ENCODE measurements at regions not wholly inside any gene's neighbourhood (a gene's known extent, or its start where the extent isn't known, plus 50 kb on each side); places are given as distances from the start of the nearest gene placed in this dataset.

DNA sequence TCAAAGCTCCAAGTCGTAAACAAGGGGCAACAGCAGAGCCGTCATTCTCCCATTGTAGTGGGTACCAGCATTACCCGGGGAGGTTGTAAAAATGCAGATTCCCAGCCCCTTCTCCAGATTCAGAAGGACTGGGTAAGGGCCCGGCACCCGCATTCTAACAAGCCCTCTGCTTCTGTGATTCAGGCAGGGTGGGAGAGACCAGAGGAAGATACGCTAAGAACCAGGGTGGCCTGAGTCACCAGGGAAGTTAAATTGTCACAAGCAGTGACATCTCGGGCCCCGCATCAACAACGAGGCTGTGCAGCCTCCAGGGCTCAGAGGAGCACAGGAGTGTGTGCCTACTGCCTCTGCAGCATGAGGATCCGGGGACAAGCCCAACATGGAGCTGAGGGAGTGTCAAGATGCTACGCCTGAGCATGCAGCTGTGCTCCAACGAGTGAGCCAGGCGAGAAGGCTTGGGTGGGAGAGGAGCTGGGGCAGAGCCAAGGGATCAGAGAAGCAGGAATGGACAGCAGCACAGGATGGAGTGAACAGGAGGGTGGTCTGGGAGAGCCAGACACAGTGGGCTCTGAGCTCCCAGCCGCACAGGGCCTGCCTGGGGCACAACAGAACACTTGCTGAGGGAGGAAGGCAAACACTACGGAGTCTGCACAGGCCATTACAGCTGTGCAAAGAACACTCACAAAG lies 68.5 kb downstream of the CPN2 start:
- no peak for DNase-seq

DNA sequence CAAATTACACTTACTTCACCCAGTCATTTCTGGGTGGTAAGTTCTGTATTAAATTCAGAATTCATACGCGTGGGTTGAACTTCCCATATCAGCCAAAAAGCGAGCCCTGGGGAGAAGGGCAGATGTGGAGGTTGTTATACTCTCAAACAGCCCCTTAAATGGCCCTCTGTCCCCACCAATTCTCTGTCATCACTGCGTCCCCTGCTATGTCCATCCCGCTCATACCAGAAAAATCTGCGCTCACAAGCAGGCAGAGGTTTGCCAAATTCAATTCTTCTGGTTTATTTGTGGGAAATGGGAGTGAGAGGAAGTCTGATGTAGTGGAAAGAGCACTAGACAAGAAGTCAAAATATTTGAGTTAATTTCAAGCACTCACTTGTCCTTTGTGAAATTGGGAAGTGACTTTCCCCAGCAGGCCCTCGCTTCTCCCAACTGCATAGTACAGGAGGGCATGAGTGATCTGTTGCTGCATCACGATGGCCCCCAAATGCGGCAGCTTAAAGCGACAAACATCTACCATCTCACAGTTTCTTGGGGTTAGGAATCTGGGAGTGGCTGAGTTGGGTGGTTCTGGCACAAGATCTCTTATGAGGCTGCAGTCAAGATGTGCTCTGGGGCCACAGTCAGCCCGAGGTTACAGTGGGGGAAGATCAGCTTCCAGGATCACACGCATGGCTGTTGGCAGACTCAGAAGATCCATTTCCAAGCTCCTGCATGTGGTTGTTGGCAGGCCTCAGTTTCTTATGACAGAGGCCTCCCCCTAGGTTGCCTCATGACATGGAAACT lies 67.7 kb downstream of the CPN2 start:
- DNase-seq: no peak

DNA sequence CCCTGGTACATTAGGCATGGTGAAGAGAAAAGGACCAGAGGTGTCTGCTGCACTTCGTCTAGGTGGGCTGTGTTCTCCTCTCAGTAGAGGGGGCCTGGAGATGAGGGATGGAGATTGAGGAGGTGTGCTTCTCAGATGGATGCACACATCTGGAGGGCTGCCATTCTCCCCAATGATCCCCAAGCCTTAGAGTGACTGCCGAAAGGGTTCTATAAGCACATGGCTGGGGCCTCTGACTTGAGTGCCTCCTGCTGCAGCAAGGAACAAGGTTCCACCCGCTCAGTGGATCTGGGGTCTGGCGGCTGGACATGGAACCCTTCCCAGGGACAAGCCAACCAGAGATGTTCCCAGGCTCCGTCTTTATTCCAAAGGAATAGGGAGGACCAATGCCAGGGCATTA lies 66.8 kb downstream of the CPN2 start:
- DNase-seq: no peak

GRCh38 chr3:194285024-194285849 lies 65.9 kb downstream of the CPN2 start:
- no peak for DNase-seq

DNA sequence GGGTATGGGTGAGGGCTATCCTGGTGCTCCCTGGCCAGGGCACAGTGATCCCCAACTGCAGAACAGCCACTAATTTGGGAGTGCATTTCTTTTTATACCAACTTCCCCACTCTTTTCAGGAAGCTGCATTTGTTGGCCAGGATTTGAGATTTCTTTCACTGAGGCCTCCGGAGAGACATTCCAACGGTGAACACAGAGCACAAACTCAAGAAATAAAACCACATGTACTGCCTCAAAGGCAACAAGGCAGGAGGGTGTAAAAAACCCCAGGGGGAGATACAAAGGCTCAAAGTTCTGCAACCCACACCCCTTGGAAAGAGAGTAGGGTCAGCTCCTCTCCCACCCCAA lies 65.3 kb downstream of the CPN2 start:
- DNase-seq: no peak

GRCh38 chr3:194286375-194287146 lies 64.6 kb downstream of the CPN2 start:
- peak; percentile 76 for DNase-seq

GRCh38 chr3:194287374-194287773 lies 63.8 kb downstream of the CPN2 start:
- peak; percentile 69 for DNase-seq

GRCh38 chr3:194287977-194288706 lies 63.0 kb downstream of the CPN2 start:
- no peak for DNase-seq

Measured in NCI-H2227 treated with DMSO at 0.1 percent for 48 hours (cell line).